ENCODE measurements at regions not wholly inside any gene's neighbourhood (a gene's known extent, or its start where the extent isn't known, plus 50 kb on each side); places are given as distances from the start of the nearest gene placed in this dataset.
"Not testable (repeated sequence)": the region's sequence is repeated elsewhere in the genome, so short reads cannot be mapped to it uniquely, and the experiment has no call there.

DNA sequence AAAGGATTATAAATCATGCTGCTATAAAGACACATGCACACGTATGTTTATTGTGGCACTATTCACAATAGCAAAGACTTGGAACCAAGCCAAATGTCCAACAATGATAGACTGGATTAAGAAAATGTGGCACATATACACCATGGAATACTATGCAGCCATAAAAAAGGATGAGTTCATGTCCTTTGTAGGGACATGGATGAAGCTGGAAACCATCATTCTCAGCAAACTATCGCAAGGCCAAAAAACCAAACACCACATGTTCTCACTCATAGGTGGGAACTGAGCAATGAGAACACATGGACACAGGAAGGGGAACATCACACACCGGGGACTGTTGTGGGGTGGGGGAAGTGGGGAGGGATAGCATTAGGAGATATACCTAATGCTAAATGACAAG, 127.1 kb upstream of the GRAMD2B start:
- DNase-seq (ENCODE audit: low read depth in 2 of 2), result not testable (repeated sequence)

DNA sequence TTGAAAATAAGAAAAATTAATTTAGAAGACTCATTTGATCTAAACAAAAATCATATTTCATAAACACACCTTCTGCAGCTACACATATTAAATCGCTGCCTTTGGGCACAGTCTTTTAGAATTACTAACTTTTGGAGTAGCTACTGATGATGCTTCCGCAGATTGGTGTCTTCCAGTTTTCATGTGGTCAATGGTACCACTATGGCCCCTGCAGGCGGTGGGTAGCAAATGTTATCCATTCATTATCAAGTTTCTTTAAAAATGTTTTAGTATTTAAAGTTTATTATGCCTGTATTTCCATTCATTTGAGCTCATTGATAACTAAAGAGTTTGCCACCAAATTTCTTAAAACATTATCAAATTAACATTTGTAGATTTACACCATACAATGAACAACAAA, 122.9 kb upstream of the GRAMD2B start:
- no peak for DNase-seq (ENCODE audit: low read depth in 2 of 2)

DNA sequence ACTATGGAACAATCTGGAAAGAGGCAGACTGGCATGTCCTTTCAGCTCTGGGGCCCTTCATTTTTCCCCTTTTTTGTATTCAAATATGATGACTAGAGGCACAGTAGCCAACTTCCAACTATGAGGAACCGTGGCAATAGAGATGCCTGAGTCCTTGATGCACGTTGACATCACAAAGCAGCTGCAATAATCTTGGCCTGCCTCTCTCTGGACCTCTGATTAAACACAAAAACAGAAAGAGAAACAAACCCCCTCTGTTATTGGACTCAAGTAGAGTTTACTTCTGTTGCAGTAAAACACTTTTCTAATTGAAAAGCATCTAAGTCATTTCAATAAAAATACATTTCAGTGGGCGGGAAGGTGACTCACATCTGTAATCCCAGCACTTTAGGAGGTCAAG, 122.2 kb upstream of the GRAMD2B start:
- DNase-seq (ENCODE audit: low read depth in 2 of 2), result no peak

DNA sequence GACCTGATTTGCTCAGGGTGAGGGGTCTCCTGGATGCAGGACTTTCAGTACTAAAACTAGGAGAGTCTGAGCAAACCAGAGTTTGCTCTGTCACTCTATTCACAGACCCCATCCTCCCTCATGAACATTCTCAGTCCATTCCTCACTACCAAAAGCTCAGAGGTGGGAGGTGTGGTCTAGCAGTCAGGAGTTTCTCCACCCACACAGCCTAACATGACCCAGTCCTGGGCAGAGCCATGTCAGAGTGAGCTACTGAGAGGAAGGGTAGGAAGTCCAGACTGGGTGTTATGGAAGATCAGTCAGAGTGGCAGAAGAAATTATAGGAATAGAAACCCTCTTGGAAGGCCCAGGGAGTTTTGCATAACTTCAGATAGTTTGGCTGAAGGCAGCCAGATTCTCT, 113.3 kb upstream of the GRAMD2B start:
- DNase-seq (ENCODE audit: low read depth in 2 of 2), result no peak

DNA sequence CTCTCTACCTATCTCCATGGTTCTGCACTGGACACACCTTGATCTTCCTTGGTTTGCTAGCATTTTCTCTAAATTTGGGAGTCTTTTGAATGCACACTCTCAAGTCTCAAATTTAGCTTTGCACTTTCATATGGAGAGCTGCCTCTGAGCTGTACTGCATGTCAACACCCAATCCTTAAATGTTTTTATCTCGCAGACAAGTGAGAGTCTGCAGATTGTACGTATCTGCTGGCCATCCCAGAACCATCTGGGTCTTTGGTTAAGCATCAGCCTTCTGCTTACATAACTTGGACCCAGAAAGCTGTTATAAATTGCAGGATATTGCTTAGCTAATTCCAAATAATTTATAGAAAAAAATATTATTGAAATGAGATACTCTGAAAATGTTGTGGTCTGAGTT, 111.4 kb upstream of the GRAMD2B start:
- DNase-seq (ENCODE audit: low read depth in 2 of 2), result no peak

DNA sequence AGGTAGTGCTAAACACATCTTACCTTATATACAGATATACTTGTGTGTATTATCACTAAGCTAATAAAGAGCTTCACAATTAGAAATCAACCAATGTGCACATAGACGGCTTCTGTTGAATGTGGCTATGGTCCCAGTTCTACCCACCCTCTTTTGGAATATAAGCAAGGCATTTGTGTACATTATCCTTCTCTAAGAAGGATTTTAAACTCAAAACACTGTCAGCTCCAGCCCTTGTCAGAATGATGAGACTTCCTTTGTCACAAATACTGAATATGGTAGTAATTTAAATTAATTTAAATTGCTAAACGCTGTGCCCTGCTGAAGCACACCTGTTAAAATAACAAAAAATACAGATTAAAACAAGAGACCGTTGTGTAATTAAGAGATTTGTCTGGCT, 107.9 kb upstream of the GRAMD2B start:
- DNase-seq (ENCODE audit: low read depth in 2 of 2), result no peak

DNA sequence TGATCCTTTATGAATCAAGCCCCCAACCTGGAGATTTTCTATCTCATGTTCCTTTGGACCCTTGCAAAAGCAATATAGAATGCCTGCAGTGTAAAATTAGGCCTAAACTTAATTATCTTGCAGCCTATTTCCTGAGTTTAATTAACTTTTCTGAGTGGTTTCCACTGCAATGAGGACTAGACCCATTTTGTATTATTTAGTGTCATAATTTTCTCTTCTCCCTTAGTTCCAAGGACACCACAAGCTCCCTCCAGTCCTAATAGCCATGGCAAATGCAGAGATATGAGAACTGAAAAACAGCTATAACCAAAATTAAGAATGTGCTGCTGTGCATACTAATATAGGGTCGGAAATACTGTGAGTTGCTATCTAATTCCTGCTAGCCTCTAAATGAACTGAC, 90.9 kb upstream of the GRAMD2B start:
- no peak for DNase-seq (ENCODE audit: low read depth in 2 of 2)

DNA sequence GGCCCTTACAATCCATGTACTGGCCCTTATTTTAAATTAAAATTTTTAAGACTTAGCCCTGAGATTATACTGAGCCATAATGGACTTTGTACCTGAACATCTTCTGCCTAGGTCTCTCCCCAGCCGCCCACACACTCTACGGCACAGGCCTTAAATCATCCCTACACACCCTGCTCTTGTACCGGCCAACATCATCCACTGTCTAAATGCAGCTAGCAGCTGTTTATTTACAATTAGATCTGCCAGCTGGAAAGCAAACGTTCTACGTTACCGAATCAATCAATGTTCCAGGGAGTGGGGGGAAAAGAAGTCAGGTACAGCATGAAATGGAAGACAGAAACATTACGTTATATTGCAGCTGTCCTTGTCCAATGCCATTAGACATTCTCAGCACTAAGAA, 88.4 kb upstream of the GRAMD2B start:
- DNase-seq (ENCODE audit: low read depth in 2 of 2), result no peak

DNA sequence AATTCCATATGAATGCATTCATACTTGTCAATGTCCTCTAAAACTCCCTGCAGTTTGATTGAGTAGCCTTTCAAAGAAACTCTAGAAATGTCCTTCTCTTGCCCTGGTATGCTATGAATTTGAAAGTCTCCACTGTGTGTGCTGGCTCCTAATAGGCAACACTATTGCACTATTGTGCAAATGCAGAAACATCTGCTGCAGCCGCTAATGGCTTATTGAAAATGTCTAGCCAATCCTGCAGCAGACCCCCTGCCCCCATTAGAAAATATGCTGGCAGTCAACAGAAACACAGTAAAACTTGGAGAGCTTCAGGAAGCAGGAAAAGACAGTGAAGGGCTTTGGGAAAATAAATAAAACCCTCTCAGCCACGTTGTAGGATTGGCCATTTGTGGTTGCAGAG, 87.3 kb upstream of the GRAMD2B start:
- DNase-seq (ENCODE audit: low read depth in 2 of 2), result no peak

DNA sequence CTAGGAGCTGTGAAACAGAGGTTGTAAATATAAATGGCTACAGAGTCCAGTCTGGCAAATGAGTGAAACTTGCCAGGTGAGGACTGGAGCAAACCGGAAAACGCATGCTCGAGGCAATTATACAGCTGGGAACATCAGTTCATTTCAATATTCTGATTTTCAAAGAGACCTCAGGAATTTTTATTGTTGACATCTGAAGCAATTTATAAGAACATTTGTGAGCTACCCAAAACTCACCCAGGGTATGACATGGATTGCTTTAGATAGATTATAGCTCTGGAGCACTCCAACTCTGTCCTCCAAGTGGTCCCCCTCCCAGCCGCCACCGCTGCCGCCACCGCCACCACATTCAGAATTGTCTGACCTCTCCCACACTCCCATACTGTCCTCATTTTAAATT, 84.6 kb upstream of the GRAMD2B start:
- DNase-seq (ENCODE audit: low read depth in 2 of 2), result no peak

DNA sequence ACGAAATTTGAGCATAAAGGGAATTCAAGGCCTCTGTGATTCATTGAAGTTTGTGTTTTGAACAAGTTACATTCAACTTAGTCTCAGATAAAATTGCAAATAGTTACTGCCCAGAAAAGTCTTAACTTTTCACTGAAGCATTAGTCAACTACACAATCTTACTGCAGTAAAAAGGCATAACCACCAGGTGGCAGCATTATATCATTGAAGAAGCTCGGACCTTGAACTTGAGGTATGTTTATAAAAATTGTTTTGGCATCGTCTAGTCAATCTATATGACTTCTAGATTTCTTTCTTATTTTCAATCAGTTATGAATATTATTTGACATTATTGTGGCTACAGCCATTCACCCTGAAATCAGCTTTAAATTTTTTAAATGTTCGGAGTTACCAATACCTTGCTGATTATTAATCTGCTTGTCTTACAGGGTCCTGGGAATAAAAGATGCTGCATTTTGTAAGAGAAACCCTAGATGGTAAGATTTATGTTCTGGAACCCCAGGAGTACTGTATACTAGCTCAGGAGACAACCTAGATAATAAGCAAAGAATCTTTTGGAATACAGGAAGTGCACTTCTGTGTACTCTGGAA, 83.9 kb upstream of the GRAMD2B start:
- peak; percentile 8 to 45 for DNase-seq (ENCODE audit: low read depth in 2 of 2)

DNA sequence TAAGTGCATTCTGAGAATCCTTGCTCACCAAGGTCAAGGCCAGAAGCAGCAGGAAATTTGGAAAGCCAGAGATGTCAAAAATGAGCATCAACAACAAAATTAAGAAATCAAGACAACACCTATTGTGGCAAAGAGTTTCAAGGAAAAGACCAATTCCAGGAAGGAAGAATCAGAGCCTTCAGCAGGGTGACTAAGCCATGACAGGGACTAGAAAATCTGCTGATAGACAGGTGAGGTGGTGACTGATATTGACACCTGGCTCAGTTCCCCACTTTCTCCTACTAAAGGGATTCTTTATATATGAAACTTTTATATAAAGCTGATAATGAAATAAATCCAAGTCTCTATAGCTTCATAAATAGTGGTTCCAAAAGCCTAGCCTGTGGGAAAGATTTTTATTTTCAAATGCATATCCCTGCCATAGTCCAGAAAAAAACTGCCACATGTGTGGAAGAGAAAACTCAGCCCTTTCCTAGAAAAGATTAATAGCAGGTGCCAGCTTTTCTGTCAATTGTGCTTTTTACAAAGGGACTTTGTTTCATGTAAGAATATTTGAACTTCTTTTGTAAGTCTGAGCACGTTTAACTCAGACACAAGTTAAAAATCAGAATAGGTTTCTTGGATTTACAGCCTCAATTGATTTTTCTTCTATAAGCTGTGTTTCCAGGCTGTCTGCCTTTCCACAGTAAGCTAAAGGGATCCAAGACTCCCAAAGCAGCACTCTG, 81.1 kb upstream of the GRAMD2B start:
- no peak for DNase-seq (ENCODE audit: low read depth in 2 of 2)

DNA sequence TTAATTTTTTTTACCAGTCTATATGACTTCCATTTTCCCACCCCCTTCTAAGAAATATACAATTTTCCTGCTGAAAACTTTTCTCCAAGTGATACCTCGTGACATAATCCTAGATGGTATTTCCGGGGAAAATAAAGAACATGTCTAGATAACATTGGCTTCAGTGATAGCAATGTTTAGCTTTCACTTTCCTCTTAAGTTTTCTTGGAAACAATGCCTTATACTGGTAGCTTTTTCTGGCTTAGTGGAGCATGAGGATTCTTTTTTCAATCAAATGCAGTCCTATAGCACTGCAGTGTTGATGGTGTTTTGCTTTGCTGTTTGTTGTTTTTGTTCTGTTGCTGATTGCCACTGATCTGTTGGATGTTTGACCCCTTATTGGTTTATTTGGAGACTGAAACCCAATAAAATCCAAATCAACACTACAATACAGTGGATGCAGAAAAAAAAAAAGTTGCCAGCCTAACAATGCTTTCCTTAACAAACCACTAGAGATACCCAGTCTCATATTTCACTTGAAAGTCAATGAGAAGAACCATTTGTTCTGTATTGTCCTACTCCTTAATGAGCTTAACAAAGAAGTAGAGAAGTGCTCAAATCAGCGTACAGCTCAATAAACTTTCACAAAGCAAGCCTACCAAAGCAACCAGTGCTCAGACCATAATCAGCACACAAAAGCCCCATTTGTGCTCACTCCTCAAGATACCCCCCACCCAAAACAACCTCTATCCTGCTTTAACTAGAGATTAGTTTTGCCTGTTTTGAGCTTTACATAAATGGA, 74.2 kb upstream of the GRAMD2B start:
- no peak for DNase-seq (ENCODE audit: low read depth in 2 of 2)

DNA sequence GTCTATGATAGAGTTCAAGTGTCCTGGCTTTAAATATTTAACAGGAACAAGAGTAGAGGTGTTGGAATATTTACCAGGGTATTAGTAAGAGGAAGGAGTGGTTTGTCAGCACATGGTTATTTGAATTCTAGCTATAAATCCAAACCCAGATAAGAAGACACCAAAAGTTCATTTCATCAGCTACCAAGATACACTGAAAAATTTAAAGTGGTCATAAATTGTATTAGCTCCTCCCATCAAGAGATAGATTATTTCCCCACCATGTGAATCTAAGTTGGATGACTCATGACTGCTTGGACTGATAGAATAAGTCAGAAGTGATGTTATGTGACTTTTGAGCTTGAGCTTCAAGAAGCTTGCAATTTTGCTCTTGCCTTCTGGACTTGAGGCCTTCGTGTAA, 72.1 kb upstream of the GRAMD2B start:
- no peak for DNase-seq (ENCODE audit: low read depth in 2 of 2)

DNA sequence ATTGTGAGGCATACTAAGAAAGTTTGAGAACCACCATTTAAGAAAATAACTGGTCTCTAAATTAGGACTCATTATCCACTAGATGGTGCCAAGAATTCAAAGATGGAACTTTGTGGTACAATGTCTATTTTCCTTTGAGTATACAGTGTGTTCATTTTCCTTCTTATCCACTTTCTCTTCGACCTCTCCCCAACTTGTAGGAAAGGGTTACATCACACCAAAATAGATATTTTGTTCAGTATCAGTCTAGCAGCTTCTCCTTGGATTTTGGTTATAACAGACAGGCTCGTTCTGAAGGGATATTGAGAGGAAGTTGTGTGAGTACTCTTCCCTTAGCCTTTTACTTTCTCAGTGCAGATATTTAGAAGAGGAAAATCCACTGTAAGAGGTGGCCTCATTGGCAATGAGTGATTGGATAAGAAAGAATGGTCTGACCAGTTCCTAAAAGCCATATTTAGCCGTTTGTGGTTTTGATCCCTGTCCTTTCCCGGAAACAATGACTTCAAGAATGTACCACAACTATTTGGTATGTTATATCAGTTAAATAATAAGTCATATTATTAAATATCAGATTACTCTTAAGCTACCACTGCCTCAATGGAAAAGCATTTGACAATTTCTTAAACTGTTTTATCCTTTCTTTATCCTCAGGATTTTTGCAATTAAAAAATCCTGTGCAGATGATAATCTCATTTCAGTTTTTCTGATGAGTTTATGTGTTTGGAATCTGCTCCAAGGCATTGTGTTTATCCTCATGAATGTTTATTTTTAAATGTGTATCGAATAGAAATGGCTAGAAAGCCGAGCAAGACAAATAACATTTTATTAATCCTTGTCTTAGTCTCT, 69.0 kb upstream of the GRAMD2B start:
- no peak for DNase-seq (ENCODE audit: low read depth in 2 of 2)

DNA sequence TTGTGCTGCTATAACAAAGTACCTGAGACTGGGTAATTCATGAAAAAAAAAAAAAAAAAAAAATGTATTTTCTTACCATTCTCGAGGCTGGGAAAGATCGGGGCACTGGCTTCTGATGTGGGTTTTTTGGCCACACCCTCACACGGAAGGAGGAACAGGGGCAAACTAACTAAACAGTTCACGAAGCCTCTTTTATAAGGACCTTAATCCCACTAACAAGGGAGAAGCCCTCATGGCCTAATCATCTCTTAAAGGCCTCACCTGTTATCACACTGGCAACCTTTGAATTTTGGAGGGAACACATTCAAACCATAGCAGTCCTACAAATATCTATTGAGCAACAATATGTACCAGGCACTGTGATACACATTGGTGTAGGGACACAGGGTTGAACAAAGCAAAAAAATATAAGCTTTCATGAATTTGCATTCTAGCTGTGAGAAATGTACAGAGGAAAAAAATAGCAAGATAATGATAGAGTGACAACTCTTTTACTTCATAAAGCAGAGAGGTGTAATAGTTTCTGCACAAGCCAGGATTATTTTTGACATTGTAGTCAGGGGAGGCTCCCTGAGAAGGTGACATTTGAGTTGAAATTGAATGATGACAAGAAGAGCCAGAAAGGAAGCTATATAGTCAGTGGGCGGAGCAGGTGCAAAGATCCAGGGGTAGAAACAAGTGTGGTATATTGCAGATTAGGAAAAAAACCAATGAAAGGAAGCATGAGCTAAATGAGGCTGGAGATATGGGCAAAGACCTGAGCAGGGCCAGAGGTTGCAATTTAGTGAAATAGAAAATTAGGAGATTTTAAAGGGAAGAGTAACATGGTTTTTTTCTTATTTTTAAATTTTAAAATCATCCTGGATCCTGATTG, 68.1 kb upstream of the GRAMD2B start:
- DNase-seq (ENCODE audit: low read depth in 2 of 2), result no peak

DNA sequence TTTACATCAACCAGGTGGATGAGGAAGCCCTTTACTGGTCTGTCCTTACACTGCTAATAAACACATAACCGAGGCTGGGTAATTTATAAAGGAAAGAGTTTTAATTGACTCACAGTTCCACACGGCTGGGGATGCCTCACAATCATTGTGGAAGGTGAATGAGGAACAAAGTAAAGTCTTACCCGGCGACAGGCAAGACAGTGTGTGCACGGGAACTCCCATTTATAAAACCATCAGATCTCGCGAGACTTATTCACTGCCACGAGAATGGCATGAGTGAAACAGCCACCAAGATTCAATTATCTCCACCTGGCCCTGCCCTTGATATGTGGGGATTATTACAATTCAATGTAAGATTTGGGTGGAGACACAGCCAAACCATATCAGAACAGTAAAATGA, 67.3 kb upstream of the GRAMD2B start:
- DNase-seq (ENCODE audit: low read depth in 2 of 2), result no peak

DNA sequence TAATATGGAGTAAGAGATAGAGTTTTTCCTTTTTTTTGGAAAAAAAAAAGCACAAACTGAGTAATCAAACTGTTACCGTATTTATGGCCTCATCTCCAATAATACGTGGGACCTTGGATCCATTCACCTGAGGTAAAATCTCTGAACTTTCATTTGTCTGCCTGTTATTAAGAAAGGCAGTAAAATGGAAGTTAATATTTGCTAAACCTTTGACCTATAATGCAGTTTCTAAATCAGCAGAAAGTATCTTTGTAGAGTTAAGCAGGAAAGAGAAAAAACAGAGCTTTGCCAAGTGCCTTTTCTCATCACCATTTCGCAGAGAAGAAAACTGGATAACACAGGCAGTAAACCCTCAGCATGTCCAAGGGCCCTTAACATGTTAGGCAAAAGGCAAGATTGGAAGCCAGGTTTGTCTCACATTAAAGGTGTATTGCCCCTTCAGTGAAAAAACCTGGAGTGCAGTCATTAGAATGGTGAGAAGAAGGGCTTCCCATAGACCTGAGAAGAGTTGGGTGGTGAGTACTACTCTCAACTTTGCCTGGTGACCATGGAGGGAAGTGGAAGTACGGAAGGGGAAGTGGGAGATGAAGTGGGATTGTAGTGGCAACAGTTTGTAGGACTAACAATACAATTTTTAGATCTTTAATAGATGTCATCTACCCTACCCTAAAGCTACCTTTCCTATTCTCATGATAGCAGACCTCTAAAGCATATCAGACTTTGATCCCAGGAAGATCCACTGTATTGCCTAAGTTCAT, 65.4 kb upstream of the GRAMD2B start:
- DNase-seq (ENCODE audit: low read depth in 2 of 2), result no peak

DNA sequence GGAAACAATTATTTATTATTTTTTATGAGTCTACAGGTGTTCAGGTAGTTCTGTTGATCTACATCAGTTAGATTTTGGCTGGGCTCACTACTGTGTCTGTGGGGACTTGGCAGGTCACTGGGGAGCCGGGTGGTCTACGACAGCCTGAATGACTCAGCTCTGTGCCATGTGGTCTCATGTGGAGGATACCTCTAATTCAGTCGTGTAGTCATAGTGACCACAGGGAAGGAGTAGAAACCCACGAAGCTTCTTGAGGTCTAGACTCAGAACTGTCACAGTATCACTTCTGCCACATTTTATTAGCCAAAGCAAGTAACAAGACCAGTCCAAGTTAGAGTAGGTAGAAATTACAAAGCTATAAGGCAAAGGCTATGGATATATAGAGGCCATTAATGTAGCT, 64.7 kb upstream of the GRAMD2B start:
- no peak for DNase-seq (ENCODE audit: low read depth in 2 of 2)

DNA sequence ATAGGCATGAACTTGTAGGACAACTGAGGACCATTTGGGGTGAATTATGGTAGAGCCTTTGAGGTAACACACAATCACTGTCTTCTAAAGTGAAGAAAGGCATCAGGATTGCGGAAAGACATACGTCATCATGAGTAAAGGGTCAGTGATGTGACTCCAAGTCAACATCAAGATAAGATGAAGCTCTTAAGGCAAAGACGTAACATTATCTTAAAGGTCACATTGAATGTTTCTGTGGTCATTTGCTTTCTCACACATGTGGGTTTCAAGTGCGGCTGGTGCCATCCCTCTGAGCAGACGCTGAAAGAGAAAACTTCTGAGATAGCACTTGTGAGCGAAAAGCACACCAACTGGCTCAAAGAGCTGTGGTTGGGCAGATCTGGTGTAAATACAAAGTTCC, 63.3 kb upstream of the GRAMD2B start:
- no peak for DNase-seq (ENCODE audit: low read depth in 2 of 2)

DNA sequence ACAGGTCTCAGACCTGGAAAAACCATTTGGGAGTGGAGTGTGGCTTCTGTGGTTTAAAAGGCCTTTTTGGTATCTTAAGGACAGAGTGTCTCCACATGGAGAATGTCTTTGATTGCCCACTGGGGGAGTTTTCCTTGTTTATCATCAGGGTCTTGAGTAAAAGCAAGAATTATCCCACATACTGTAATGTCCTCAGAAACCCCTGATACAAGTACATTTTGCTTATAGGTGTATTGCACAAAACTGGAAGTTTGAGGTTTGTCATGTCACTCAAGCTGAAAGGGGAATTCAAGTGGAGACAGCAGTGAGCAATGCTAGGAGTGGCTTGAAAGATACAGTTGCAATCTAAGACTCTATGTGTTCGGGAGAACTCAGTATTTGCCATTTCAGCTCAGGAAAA, 62.7 kb upstream of the GRAMD2B start:
- DNase-seq (ENCODE audit: low read depth in 2 of 2), result no peak
